ENCODE measurements at regions not wholly inside any gene's neighbourhood (a gene's known extent, or its start where the extent isn't known, plus 50 kb on each side); places are given as distances from the start of the nearest gene placed in this dataset.

DNA sequence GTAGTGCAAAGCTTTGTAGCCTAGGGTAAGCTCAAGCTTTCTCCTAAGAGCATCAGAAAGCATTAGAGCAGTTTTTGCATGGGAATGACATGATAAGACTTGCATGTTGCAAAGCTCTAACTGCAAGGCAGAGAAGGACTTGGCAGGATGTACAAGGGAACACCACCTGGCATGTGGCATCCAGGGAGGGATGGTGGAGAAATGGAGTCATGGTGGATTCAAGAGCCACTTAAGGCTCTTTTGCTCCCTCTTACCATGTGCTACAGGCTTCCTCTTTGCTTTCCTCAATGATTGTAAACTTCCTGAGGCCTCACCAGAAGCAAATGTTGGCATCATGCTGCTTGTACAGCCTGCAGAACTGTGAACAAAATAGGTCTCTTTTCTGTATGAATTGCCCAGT is 266.0 kb downstream of the GLI2 start:
- H3K9me3 Mint-ChIP-seq (ENCODE audit: insufficient read depth) = no peaks in the 10 kb centered on the region
- ATAC-seq = no peak
- H3K27ac Mint-ChIP-seq = no peak overlapping the region
- H3K27me3 Mint-ChIP-seq (ENCODE audit: low read depth) = no peaks in the 10 kb centered on the region
- no peak for DNase-seq
- no peaks in the 10 kb centered on the region for H3K4me1 Mint-ChIP-seq (ENCODE audit: low read depth)
- ChIA-PET CTCF (no interaction called here), POLR2A (no interaction called here)
- no peak overlapping the region for H3K4me3 Mint-ChIP-seq
- H3K36me3 Mint-ChIP-seq (ENCODE audit: low read depth) = no peaks in the 10 kb centered on the region

DNA sequence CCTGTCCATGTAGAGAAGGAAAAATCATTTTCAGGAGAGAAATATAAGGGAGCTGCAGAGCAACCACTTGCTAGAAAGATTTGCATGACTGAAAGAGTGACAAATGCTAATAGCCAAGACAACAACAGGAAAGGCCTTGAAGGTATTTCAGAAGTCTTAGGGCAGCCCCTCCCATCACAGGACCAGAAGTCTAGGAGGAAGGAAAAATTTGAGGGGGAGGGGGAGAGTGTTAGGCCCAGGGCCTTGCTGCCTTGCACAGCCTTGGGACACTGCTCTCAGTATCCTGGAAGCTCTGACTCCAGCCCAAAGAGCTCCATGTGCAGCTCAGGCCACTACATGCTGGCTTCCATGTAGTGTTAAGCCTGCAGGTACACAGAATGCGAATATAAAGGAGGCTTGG is 266.9 kb downstream of the GLI2 start:
- H3K27me3 Mint-ChIP-seq (ENCODE audit: low read depth) = no peaks in the 10 kb centered on the region
- DNase-seq (no peak), ATAC-seq (no peak)
- ChIA-PET POLR2A (no interaction called here), CTCF (no interaction called here)
- H3K4me3 Mint-ChIP-seq = no peak overlapping the region
- no peaks in the 10 kb centered on the region for H3K4me1 Mint-ChIP-seq (ENCODE audit: low read depth)
- H3K36me3 Mint-ChIP-seq (ENCODE audit: low read depth) = no peaks in the 10 kb centered on the region
- no peaks in the 10 kb centered on the region for H3K9me3 Mint-ChIP-seq (ENCODE audit: insufficient read depth)
- H3K27ac Mint-ChIP-seq = no peak overlapping the region

DNA sequence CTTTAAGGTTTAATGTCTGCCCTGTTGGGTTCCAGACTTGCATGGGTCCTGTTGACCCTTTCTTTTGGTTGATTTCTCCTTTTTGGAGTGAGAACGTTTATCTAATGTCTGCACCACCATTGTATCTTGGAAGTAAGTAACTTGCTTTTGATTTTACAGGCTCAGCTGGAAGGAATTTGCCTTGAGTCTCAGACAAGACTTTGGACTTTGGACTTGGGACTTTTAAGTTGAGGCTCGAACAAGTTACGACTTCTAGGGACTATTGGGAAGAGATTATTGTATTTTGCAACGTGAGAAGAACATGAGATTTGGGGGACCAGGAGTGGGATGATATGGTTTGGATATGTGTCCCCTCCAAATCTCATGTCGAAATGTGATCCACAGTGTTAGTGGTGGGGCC is 267.7 kb downstream of the GLI2 start:
- Mint-ChIP-seq H3K4me1 (ENCODE audit: low read depth) (no peaks in the 10 kb centered on the region), H3K27ac (no peak overlapping the region), H3K36me3 (ENCODE audit: low read depth) (no peaks in the 10 kb centered on the region), H3K4me3 (no peak overlapping the region), H3K27me3 (ENCODE audit: low read depth) (no peaks in the 10 kb centered on the region), H3K9me3 (ENCODE audit: insufficient read depth) (no peaks in the 10 kb centered on the region)
- DNase-seq (no peak), ATAC-seq (no peak)
- ChIA-PET POLR2A (no interaction called here), CTCF (no interaction called here)

DNA sequence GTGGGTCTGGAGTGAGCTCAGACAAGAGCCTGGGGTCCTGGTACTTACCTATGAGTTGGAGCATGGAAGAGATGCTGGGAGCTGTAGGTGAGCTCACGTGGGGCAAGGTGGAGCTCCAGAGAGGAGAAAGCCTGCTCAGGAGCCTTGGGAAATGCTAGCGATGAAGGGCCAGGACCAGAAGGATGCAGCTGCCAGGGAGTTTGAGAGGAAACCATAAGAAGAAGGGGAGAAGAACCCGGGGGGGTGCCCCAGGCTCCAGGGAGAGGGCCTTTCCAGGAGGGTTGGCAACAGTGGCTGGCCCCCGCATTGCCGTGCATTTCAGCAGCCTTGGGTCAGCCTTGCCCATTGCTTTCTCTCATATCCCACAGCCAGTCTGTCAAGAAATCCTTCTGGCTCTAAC is 268.7 kb downstream of the GLI2 start:
- no peaks in the 10 kb centered on the region for H3K36me3 Mint-ChIP-seq (ENCODE audit: low read depth)
- H3K9me3 Mint-ChIP-seq (ENCODE audit: insufficient read depth) = no peaks in the 10 kb centered on the region
- ATAC-seq = no peak
- H3K27me3 Mint-ChIP-seq (ENCODE audit: low read depth) = peaks cover 3% of the 10 kb centered on the region
- H3K4me3 Mint-ChIP-seq = no peak overlapping the region
- no peak overlapping the region for H3K27ac Mint-ChIP-seq
- DNase-seq = no peak
- ChIA-PET POLR2A (no interaction called here), CTCF (no interaction called here)
- no peaks in the 10 kb centered on the region for H3K4me1 Mint-ChIP-seq (ENCODE audit: low read depth)

DNA sequence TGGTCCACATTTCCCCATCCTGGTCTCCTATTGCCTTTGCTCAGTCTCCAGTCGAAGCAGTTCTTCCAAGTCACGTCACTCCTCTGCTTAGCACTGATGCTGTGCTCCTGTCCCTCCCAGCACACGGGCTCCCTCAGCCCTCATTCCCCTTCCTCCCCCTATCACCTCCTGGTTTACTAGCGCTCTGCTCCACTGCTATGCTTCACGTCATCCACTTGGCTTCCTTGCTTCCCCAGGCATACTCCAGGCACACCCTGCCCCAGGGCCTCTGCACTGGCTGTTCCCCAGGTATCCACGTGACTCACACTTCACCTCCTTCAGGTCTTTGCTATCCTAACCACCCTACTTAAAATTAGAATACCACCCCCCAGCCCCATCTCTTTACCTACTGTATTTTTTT is 269.3 kb downstream of the GLI2 start:
- H3K36me3 Mint-ChIP-seq (ENCODE audit: low read depth) = no peaks in the 10 kb centered on the region
- CTCF ChIA-PET = no interaction called here
- POLR2A ChIA-PET = no interaction called here
- no peak overlapping the region for H3K4me3 Mint-ChIP-seq
- H3K27ac Mint-ChIP-seq = no peak overlapping the region
- ATAC-seq = no peak
- no peak for DNase-seq
- H3K27me3 Mint-ChIP-seq (ENCODE audit: low read depth) = peaks cover 4% of the 10 kb centered on the region
- no peaks in the 10 kb centered on the region for H3K4me1 Mint-ChIP-seq (ENCODE audit: low read depth)
- no peaks in the 10 kb centered on the region for H3K9me3 Mint-ChIP-seq (ENCODE audit: insufficient read depth)

DNA sequence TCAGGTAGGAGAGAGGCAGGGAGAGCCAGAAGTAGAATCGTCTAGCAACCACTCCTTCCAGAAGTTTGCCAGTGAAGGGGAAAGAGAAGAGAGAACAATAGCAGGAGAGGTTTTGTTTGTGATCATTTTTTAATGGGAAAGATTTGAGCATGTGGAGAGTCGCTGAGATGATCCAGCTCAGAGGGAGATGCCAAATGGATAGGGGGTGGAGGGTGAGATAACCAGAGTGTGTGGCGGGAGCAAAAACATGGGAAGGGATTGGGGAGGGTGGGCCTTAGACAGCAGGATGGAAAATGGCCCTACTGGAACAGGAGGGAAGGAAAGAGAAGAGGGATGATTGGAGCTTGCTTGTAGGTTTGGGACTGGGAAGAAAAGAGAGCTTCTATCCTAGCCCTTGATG is 269.8 kb downstream of the GLI2 start:
- no peak overlapping the region for H3K4me3 Mint-ChIP-seq
- no peak overlapping the region for H3K27ac Mint-ChIP-seq
- H3K9me3 Mint-ChIP-seq (ENCODE audit: insufficient read depth) = no peaks in the 10 kb centered on the region
- ChIA-PET POLR2A (no interaction called here), CTCF (no interaction called here)
- H3K4me1 Mint-ChIP-seq (ENCODE audit: low read depth) = no peaks in the 10 kb centered on the region
- DNase-seq (no peak), ATAC-seq (no peak)
- peaks cover 8% of the 10 kb centered on the region for H3K27me3 Mint-ChIP-seq (ENCODE audit: low read depth)
- no peaks in the 10 kb centered on the region for H3K36me3 Mint-ChIP-seq (ENCODE audit: low read depth)

DNA sequence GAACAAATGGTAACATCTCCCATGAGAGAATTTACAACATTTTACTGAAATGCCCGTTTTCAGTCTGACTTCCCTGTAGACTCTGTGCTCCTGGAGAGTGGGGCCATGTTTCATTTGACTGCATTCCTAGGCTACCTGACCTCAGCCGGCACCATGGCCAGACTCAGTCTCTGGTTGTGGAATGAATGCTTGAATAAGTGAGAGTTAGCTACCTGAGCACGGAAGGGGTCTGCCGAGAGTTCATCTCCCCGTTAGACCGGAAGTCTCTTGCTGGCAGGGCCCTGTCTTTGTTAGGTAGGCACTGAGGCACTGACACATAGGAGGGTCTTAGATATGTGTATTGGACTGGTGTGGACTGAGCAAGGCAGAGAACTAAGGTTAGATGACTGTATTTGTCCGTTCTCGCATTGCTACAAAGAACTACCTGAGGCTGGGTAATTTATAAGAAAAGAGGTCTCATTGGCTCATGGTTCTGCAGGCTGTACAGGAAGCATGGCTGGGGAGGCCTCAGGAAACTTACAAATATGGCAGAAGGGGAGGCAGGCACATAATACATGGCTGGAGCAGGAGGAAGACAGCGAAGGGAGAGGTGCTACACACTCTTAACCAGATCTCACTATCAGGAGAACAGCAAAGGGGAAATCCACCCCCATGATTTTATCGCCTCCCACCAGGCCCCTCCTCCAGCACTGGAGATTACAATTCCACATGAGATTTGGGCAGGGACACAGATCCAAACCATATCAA is 271.2 kb downstream of the GLI2 start:
- ATAC-seq (no peak), DNase-seq (no peak)
- no peaks in the 10 kb centered on the region for H3K36me3 Mint-ChIP-seq (ENCODE audit: low read depth)
- H3K4me1 Mint-ChIP-seq (ENCODE audit: low read depth) = no peaks in the 10 kb centered on the region
- H3K27ac Mint-ChIP-seq = no peak overlapping the region
- ChIA-PET POLR2A (no interaction called here), CTCF (no interaction called here)
- peaks cover 10% of the 10 kb centered on the region for H3K27me3 Mint-ChIP-seq (ENCODE audit: low read depth)
- H3K4me3 Mint-ChIP-seq = no peak overlapping the region
- H3K9me3 Mint-ChIP-seq (ENCODE audit: insufficient read depth) = no peaks in the 10 kb centered on the region

DNA sequence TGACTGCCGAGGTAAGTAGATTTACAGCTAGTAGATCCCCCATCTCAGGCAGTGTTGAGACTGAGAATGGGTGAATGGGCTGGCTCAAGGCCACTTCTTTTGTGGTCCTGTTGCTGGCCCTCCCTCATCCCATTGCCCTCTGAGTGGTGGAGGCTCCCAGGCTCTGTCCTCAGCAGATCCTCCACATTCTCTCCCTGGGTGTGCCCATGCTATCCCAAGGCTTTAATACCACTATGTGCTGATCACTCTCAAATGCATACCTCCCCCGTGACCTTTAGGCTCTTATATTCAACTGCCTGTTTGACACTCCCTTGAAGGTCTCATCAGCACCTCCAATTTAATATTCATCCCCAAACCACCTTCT is 271.8 kb downstream of the GLI2 start:
- H3K9me3 Mint-ChIP-seq (ENCODE audit: insufficient read depth) = no peaks in the 10 kb centered on the region
- no peak overlapping the region for H3K27ac Mint-ChIP-seq
- no peak for DNase-seq

DNA sequence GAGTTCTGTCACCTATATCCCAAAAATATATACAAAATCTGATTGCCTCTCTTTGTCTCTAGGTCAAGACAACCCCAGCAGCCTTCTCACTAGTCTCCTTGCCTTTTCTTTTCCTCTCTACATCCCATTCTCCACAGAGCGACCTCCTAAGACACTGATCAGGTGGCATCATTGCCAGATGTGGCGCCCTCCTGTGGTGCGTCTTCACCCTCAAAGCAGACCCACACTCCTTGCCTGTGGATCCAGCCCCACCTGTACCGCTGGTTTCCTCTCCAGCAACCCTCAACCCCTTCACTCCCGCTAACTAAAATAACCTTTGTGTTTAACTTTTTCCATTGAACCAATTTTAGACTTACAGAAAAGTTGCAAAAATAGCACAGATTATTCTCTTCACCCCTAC is 273.3 kb downstream of the GLI2 start:
- POLR2A ChIA-PET = no interaction called here
- H3K36me3 Mint-ChIP-seq (ENCODE audit: low read depth) = no peaks in the 10 kb centered on the region
- no peaks in the 10 kb centered on the region for H3K9me3 Mint-ChIP-seq (ENCODE audit: insufficient read depth)
- no peak overlapping the region for H3K27ac Mint-ChIP-seq
- peaks cover 14% of the 10 kb centered on the region for H3K27me3 Mint-ChIP-seq (ENCODE audit: low read depth)
- no peaks in the 10 kb centered on the region for H3K4me1 Mint-ChIP-seq (ENCODE audit: low read depth)
- no peak overlapping the region for H3K4me3 Mint-ChIP-seq
- CTCF ChIA-PET = no interaction called here
- no peak for DNase-seq
- no peak for ATAC-seq

More for the DNA sequence above, 271.8 kb downstream of the GLI2 start:
- no peak for ATAC-seq
- no peak overlapping the region for H3K4me3 Mint-ChIP-seq
- CTCF ChIA-PET = no interaction called here
- H3K27me3 Mint-ChIP-seq (ENCODE audit: low read depth) = peaks cover 10% of the 10 kb centered on the region
- POLR2A ChIA-PET = no interaction called here
- no peaks in the 10 kb centered on the region for H3K4me1 Mint-ChIP-seq (ENCODE audit: low read depth)
- H3K36me3 Mint-ChIP-seq (ENCODE audit: low read depth) = no peaks in the 10 kb centered on the region

DNA sequence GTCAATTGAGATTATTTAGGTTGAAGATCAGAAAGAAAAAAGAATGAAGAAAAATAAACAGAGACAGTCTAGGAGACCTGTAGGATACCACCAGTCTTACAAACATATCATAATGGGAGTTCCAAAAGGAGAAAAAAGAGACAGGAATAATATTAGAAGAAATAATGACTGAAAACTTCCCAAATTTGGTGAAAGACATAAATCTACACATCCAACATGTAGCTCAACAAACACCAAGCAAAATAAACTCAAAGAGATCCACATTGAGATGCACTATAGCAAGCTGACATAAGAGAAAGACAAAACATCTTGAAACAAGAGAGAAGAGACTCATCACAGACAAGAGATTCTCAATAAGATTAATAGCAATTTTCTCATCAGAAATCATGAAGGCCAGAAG is 274.0 kb downstream of the TFCP2L1 start:
- no peaks in the 10 kb centered on the region for H3K9me3 Mint-ChIP-seq (ENCODE audit: insufficient read depth)
- peaks cover 14% of the 10 kb centered on the region for H3K27me3 Mint-ChIP-seq (ENCODE audit: low read depth)
- no peak overlapping the region for H3K27ac Mint-ChIP-seq
- no peaks in the 10 kb centered on the region for H3K4me1 Mint-ChIP-seq (ENCODE audit: low read depth)
- H3K4me3 Mint-ChIP-seq = no peak overlapping the region
- H3K36me3 Mint-ChIP-seq (ENCODE audit: low read depth) = no peaks in the 10 kb centered on the region
- ChIA-PET POLR2A (no interaction called here), CTCF (no interaction called here)
- ATAC-seq = no peak
- DNase-seq = no peak

DNA sequence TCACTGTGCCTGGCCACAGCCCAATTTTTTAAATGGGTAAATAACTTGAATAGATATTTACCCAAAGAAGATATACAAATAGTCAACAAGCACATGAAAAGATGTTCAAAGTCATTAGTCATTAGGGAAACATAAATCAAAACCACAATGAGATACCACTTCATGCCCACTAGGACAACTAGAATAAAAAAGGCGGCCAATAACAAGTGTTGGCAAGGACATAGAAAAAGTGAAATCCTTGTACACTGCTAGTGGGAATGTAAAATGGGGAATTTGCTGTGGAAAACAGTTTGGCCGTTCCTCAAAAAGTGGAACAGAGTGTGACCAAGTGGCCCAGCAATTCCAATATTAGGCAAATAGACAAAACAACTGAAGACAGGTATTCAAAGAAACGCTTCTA is 270.1 kb downstream of the TFCP2L1 start:
- DNase-seq (no peak), ATAC-seq (no peak)
- H3K4me1 Mint-ChIP-seq (ENCODE audit: low read depth) = no peaks in the 10 kb centered on the region
- CTCF ChIA-PET = no interaction called here
- H3K4me3 Mint-ChIP-seq = no peak overlapping the region
- no peaks in the 10 kb centered on the region for H3K9me3 Mint-ChIP-seq (ENCODE audit: insufficient read depth)
- H3K27ac Mint-ChIP-seq = no peak overlapping the region
- POLR2A ChIA-PET = no interaction called here
- H3K36me3 Mint-ChIP-seq (ENCODE audit: low read depth) = no peaks in the 10 kb centered on the region
- peaks cover 10% of the 10 kb centered on the region for H3K27me3 Mint-ChIP-seq (ENCODE audit: low read depth)

DNA sequence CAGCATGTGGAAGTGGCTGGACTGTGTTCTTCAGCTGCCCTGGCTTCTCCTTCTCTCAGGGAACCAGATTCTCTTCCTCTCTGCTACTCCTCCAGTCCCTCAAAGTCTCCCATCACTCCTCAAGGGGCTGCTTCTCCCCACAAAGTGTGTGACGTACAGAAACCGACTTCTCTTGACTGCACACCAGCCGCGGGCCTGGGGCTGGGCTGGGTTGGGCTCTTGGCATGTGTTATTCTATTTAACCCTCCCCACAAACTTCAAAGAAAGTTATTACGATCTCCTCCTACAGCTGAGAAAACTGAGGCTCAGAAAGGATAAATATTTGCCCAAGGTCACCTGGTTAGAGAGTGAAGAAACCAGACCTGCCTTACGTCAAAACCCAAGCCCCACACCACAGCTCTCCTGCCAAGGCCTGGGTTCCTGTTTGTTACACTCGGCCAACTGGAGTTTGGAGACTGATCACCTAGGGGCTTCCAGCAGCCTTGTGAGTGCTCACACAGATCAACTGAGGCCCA is 269.0 kb downstream of the TFCP2L1 start:
- Mint-ChIP-seq H3K27ac (no peak overlapping the region), H3K36me3 (ENCODE audit: low read depth) (no peaks in the 10 kb centered on the region), H3K4me3 (no peak overlapping the region), H3K9me3 (ENCODE audit: insufficient read depth) (no peaks in the 10 kb centered on the region), H3K27me3 (ENCODE audit: low read depth) (peaks cover 5% of the 10 kb centered on the region), H3K4me1 (ENCODE audit: low read depth) (no peaks in the 10 kb centered on the region)
- ATAC-seq (no peak), DNase-seq (no peak)
- CTCF ChIA-PET = no interaction called here
- POLR2A ChIA-PET = no interaction called here

DNA sequence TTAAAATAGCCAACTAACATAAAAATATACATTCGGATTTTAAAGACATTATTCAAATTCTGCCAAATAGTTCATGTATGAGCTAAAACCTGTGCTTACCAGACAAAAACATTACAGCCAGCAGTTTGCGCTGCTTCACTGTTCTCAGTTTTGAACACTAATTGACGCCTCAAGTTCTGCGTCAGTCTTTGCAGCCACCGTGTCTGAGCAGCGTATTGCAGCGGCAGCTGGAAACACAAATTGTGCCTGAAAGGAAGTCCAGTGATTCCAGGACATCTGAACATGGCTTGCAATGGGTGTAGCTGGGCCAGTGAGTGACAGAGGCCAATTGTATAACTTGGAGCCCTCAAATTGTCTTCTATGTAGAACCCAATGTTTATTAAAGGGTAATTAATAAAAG is 267.6 kb downstream of the TFCP2L1 start:
- Mint-ChIP-seq H3K27me3 (ENCODE audit: low read depth) (peaks cover 4% of the 10 kb centered on the region), H3K4me1 (ENCODE audit: low read depth) (no peaks in the 10 kb centered on the region), H3K4me3 (no peak overlapping the region), H3K9me3 (ENCODE audit: insufficient read depth) (no peaks in the 10 kb centered on the region), H3K27ac (no peak overlapping the region), H3K36me3 (ENCODE audit: low read depth) (no peaks in the 10 kb centered on the region)
- ATAC-seq (no peak), DNase-seq (no peak)
- ChIA-PET POLR2A (no interaction called here), CTCF (no interaction called here)
